GDM1 (cell line): ENCODE measurements at regions not wholly inside any gene's neighbourhood (a gene's known extent, or its start where the extent isn't known, plus 50 kb on each side); places are given as distances from the start of the nearest gene placed in this dataset.

Source experiments
- DNase-seq: peaks from one replicate; lab custom pipeline; 2025; lab: John Stamatoyannopoulos, UW

- no peak for DNase-seq
These were observed 486.0 kb downstream of the KCNJ2 start for GRCh38 chr17:70655176-70655958.

- no peak for DNase-seq
These were observed 489.0 kb downstream of the KCNJ2 start for GRCh38 chr17:70658317-70658716.

- DNase-seq = no peak
These were observed 489.5 kb downstream of the KCNJ2 start for GRCh38 chr17:70658840-70659239.

- no peak for DNase-seq
These were observed 492.2 kb downstream of the KCNJ2 start for GRCh38 chr17:70661342-70662222.

GRCh38 chr17:70668276-70668937, 499.1 kb downstream of the KCNJ2 start:
- no peak for DNase-seq

- DNase-seq = no peak
These were observed 499.8 kb downstream of the KCNJ2 start for GRCh38 chr17:70668938-70669778.

GRCh38 chr17:70674061-70674460, 504.7 kb downstream of the KCNJ2 start:
- DNase-seq = no peak

GRCh38 chr17:70675070-70675590, 505.8 kb downstream of the KCNJ2 start:
- no peak for DNase-seq

- no peak for DNase-seq
These were observed 508.7 kb downstream of the KCNJ2 start for GRCh38 chr17:70677783-70678647.

GRCh38 chr17:70678889-70679288, 509.6 kb downstream of the KCNJ2 start:
- no peak for DNase-seq

GRCh38 chr17:70683936-70684335, 514.6 kb downstream of the KCNJ2 start:
- DNase-seq = no peak

GRCh38 chr17:70687421-70687820, 518.1 kb downstream of the KCNJ2 start:
- DNase-seq = no peak

- DNase-seq = no peak
These were observed 521.8 kb downstream of the KCNJ2 start for GRCh38 chr17:70691150-70691549.

- DNase-seq = no peak
These were observed 530.1 kb downstream of the KCNJ2 start for GRCh38 chr17:70699408-70699807.

- no peak for DNase-seq
These were observed 533.4 kb downstream of the KCNJ2 start for GRCh38 chr17:70702683-70703255.

- no peak for DNase-seq
These were observed 540.3 kb downstream of the KCNJ2 start for GRCh38 chr17:70709596-70709995.

- no peak for DNase-seq
These were observed 544.4 kb downstream of the KCNJ2 start for GRCh38 chr17:70713694-70714093.

GRCh38 chr17:70716551-70716950, 547.2 kb downstream of the KCNJ2 start:
- no peak for DNase-seq

GRCh38 chr17:70717042-70717441, 547.7 kb downstream of the KCNJ2 start:
- no peak for DNase-seq

- no peak for DNase-seq
These were observed 567.1 kb downstream of the KCNJ2 start for GRCh38 chr17:70736375-70736957.
